Subcutaneous abdominal adipose tissue (tissue), 5 donors: ENCODE measurements at regions not wholly inside any gene's neighbourhood (a gene's known extent, or its start where the extent isn't known, plus 50 kb on each side); places are given as distances from the start of the nearest gene placed in this dataset.

Source experiments
- H3K27ac ChIP-seq: one replicate; pipeline ENCODE4 v1.7.0; 2013; ENCODE audit warnings: low read depth, mild to moderate bottlenecking, inconsistent platforms, low read length, moderate library complexity
- H3K27me3 ChIP-seq, 5 donors: one replicate each; pipeline ENCODE4 v1.7.0; 2013; ENCODE audit warnings: low read length in 5 of 5, inconsistent platforms in 1 of 5; ENCODE audit not compliant: control insufficient read depth in 5 of 5, insufficient read depth in 4 of 5
- H3K36me3 ChIP-seq, 5 donors: one replicate each; pipeline ENCODE4 v1.7.0; 2013; ENCODE audit warnings: low read length in 5 of 5; ENCODE audit not compliant: control insufficient read depth in 5 of 5, insufficient read depth in 5 of 5
- H3K4me1 ChIP-seq, 5 donors: one replicate each; pipeline ENCODE4 v1.7.0; 2013; ENCODE audit warnings: low read length in 5 of 5, mild to moderate bottlenecking in 3 of 5, moderate library complexity in 1 of 5; ENCODE audit not compliant: control insufficient read depth in 5 of 5, insufficient read depth in 5 of 5
- H3K4me3 ChIP-seq, 5 donors: one replicate each; pipeline ENCODE4 v1.7.0; 2013; ENCODE audit warnings: low read length in 5 of 5, low read depth in 1 of 5
- H3K9ac ChIP-seq, 5 donors: one replicate each; pipeline ENCODE4 v1.7.0; 2013; ENCODE audit warnings: low read length in 5 of 5, mild to moderate bottlenecking in 4 of 5, moderate library complexity in 3 of 5
- H3K9me3 ChIP-seq, 5 donors: one replicate each; pipeline ENCODE4 v1.7.0; 2013; ENCODE audit warnings: low read length in 5 of 5; ENCODE audit not compliant: control insufficient read depth in 5 of 5
- donor health status: healthy.
- donor health status: healthy.
- donor health status: healthy.
- donor health status: healthy.
- donor health status: healthy.

- Histone ChIP-seq H3K9me3 (no peaks in the 10 kb centered on the region), H3K4me1 (peaks cover 0 to 6% (median 0%) of the 10 kb centered on the region in 5 donors), H3K4me3 (no peak overlapping the region), H3K36me3 (no peaks in the 10 kb centered on the region), H3K9ac (no peak overlapping the region), H3K27me3 (no peaks in the 10 kb centered on the region), H3K27ac (no peak overlapping the region)
Observed at GRCh38 chr5:83001796-83002381, 75.3 kb downstream of the TMEM167A start.

DNA sequence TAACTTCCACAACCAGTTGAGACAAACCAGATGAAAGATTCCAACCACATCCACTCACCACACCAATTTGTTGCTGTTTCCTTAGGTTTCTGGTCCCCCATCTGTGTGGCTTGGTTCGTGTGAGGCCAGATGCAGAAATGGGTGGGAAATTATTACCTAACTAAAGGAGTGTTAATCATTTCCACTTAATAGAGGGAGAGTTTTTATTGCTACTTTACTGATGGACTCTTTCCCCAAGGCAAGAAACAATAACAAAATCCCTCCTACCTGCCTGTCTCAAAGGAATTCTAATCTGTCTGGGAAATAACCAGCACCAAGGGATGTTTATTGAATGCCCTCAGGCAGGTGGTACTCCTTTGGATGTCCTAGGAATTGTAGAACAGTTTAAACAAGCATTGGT lies 76.3 kb downstream of the TMEM167A start:
- H3K9me3 ChIP-seq: no peaks in the 10 kb centered on the region
- no peak overlapping the region for H3K9ac ChIP-seq
- H3K36me3 ChIP-seq: no peaks in the 10 kb centered on the region
- H3K4me3 ChIP-seq: no peak overlapping the region
- no peaks in the 10 kb centered on the region for H3K27me3 ChIP-seq
- no peak overlapping the region for H3K27ac ChIP-seq
- H3K4me1 ChIP-seq: peaks cover 0 to 6% (median 0%) of the 10 kb centered on the region in 5 donors

DNA sequence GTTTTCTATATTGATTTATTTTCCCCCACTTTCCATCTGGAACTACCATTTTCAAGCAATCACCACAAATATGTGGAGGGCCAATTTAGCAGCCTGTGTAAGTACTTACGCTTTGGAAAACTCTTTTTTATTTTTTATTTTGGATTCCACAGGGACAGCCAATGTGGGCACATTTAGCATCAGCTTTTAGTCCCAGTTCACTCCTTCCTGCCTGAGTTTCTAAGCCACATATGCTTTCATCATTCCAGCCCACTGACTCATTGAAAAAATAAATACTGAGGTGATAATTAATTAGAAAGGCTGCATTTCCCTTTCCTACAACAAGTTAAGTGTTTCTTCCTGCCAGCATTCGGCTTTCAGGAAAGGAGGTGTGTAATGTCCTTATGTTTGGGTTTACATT lies 76.8 kb downstream of the TMEM167A start:
- H3K36me3 ChIP-seq: no peaks in the 10 kb centered on the region
- H3K9me3 ChIP-seq: no peaks in the 10 kb centered on the region
- peaks cover 0 to 6% (median 0%) of the 10 kb centered on the region in 5 donors for H3K4me1 ChIP-seq
- no peak overlapping the region for H3K4me3 ChIP-seq
- H3K27ac ChIP-seq: no peak overlapping the region
- no peak overlapping the region for H3K9ac ChIP-seq
- no peaks in the 10 kb centered on the region for H3K27me3 ChIP-seq

DNA sequence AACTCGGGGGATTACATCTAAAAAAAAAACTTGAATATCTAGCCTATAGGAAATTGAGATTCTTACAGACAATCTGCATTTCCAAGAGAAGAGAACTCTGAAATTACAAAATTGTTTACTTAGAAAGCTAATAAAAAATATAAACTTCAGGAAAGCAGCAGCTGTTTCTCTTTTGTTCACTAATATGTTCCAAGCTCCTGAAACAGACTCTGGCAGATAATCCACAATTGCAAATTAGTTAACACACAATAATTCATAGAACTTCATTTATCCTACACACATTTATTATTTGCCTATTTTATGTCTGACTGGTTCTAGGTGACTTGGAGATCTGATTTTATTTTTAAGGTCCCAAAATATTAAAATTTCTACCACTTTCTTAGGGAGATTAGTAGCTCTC lies 83.8 kb downstream of the TMEM167A start:
- H3K27me3 ChIP-seq: no peaks in the 10 kb centered on the region
- H3K27ac ChIP-seq: no peak overlapping the region
- H3K9me3 ChIP-seq: peaks cover 0 to 4% (median 0%) of the 10 kb centered on the region in 5 donors
- H3K4me3 ChIP-seq: no peak overlapping the region
- H3K4me1 ChIP-seq: no peaks in the 10 kb centered on the region
- no peak overlapping the region for H3K9ac ChIP-seq
- H3K36me3 ChIP-seq: no peaks in the 10 kb centered on the region

- Histone ChIP-seq H3K27ac (no peak overlapping the region), H3K9ac (no peak overlapping the region), H3K27me3 (no peaks in the 10 kb centered on the region), H3K4me1 (no peaks in the 10 kb centered on the region), H3K4me3 (no peak overlapping the region), H3K36me3 (no peaks in the 10 kb centered on the region), H3K9me3 (peaks cover 0 to 4% (median 0%) of the 10 kb centered on the region in 5 donors)
Observed at GRCh38 chr5:82992646-82993045, 84.5 kb downstream of the TMEM167A start.

GRCh38 chr5:82991678-82992323 lies 85.4 kb downstream of the TMEM167A start:
- Histone ChIP-seq H3K27ac (no peak overlapping the region), H3K27me3 (no peaks in the 10 kb centered on the region), H3K9ac (no peak overlapping the region), H3K4me1 (no peaks in the 10 kb centered on the region), H3K9me3 (peaks cover 0 to 4% (median 0%) of the 10 kb centered on the region in 5 donors), H3K4me3 (no peak overlapping the region), H3K36me3 (no peaks in the 10 kb centered on the region)

GRCh38 chr5:82991059-82991458 lies 86.1 kb downstream of the TMEM167A start:
- Histone ChIP-seq H3K9ac (no peak overlapping the region), H3K4me3 (no peak overlapping the region), H3K27me3 (no peaks in the 10 kb centered on the region), H3K27ac (no peak overlapping the region), H3K9me3 (peaks cover 0 to 4% (median 0%) of the 10 kb centered on the region in 5 donors), H3K36me3 (no peaks in the 10 kb centered on the region), H3K4me1 (no peaks in the 10 kb centered on the region)

DNA sequence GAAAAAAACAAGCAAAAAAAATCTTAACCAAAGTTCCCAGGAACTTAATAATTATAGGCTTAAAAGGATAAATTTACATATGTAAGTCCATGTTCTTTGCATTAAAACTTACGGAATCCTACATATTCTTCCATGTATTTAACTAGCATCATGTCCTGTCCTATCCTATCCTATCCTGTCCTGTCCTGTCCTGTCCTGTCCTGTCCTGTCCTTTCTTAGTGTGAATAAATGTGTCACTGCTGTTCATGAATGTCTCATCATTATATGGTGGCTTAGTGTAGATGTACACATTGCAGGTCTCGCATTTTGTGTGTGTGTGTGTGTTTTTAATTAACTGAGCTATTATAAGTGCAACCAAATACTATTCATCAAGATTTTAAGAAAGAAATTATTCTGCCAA lies 90.0 kb downstream of the TMEM167A start:
- no peak overlapping the region for H3K27ac ChIP-seq
- no peak overlapping the region for H3K9ac ChIP-seq
- H3K27me3 ChIP-seq: no peaks in the 10 kb centered on the region
- H3K36me3 ChIP-seq: no peaks in the 10 kb centered on the region
- no peaks in the 10 kb centered on the region for H3K4me1 ChIP-seq
- H3K9me3 ChIP-seq: peaks cover 0 to 4% (median 0%) of the 10 kb centered on the region in 5 donors
- no peak overlapping the region for H3K4me3 ChIP-seq

DNA sequence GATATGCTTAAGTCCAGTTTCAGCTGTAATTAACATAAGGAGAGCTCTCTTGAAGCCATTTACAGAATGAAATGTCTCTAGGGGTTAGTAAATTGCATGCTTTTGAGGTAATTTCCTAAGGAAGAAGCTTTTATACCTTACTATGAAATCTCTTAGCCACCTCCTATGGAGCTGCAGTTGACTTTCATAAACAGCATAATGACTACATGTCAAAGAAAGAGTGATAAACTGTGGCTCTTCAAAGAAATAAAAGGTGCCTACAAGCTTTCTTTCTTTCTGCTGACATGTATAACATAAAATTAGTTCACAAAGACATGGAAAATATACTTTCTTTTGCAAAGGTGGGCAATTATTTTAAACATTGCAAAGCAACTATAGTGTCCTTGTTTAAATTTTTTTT lies 90.8 kb downstream of the TMEM167A start:
- H3K4me1 ChIP-seq: no peaks in the 10 kb centered on the region
- no peak overlapping the region for H3K27ac ChIP-seq
- H3K9ac ChIP-seq: no peak overlapping the region
- H3K9me3 ChIP-seq: peaks cover 0 to 4% (median 0%) of the 10 kb centered on the region in 5 donors
- H3K27me3 ChIP-seq: no peaks in the 10 kb centered on the region
- H3K36me3 ChIP-seq: no peaks in the 10 kb centered on the region
- H3K4me3 ChIP-seq: no peak overlapping the region

- H3K9me3 ChIP-seq: peaks cover 0 to 4% (median 0%) of the 10 kb centered on the region in 5 donors
- no peak overlapping the region for H3K27ac ChIP-seq
- no peak overlapping the region for H3K9ac ChIP-seq
- H3K4me3 ChIP-seq: no peak overlapping the region
- H3K36me3 ChIP-seq: no peaks in the 10 kb centered on the region
- no peaks in the 10 kb centered on the region for H3K27me3 ChIP-seq
- H3K4me1 ChIP-seq: no peaks in the 10 kb centered on the region
Observed at GRCh38 chr5:82985763-82986162, 91.4 kb downstream of the TMEM167A start.
